ENCODE measurements at regions not wholly inside any gene's neighbourhood (a gene's known extent, or its start where the extent isn't known, plus 50 kb on each side); places are given as distances from the start of the nearest gene placed in this dataset.

GRCh38 chr5:82497242-82497641 lies 219.1 kb upstream of the RPS23 start:
- TF ChIP-seq, protein P1, sequence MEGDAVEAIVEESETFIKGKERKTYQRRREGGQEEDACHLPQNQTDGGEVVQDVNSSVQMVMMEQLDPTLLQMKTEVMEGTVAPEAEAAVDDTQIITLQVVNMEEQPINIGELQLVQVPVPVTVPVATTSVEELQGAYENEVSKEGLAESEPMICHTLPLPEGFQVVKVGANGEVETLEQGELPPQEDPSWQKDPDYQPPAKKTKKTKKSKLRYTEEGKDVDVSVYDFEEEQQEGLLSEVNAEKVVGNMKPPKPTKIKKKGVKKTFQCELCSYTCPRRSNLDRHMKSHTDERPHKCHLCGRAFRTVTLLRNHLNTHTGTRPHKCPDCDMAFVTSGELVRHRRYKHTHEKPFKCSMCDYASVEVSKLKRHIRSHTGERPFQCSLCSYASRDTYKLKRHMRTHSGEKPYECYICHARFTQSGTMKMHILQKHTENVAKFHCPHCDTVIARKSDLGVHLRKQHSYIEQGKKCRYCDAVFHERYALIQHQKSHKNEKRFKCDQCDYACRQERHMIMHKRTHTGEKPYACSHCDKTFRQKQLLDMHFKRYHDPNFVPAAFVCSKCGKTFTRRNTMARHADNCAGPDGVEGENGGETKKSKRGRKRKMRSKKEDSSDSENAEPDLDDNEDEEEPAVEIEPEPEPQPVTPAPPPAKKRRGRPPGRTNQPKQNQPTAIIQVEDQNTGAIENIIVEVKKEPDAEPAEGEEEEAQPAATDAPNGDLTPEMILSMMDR (IDR thresholded peaks at IDR 0.05), result no peak
- TF ChIP-seq EZH2 (IDR thresholded peaks at IDR 0.05) (no peak), EZH2phosphoT487 (IDR thresholded peaks at IDR 0.05) (no peak)
